GM12864 (cell line): ENCODE measurements at regions not wholly inside any gene's neighbourhood (a gene's known extent, or its start where the extent isn't known, plus 50 kb on each side); places are given as distances from the start of the nearest gene placed in this dataset.

Experiments
- DNase-seq: peaks from one replicate; pipeline ENCODE4 v3.0.0-alpha.2; 2011; ENCODE audit warnings: low read depth
- H3K4me3 ChIP-seq: 2 replicates; pipeline ENCODE4 v1.5.1; 2011; ENCODE audit warnings: mild to moderate bottlenecking, low read depth, low read length, control low read depth
- TF ChIP-seq, protein P1 (sequence below): IDR thresholded peaks from 2 replicates; pipeline ENCODE4 v1.5.1; 2011; ENCODE audit warnings: low read depth, mild to moderate bottlenecking, moderate library complexity, low read length, control low read depth, inconsistent platforms; ENCODE audit errors: missing control alignments

DNA sequence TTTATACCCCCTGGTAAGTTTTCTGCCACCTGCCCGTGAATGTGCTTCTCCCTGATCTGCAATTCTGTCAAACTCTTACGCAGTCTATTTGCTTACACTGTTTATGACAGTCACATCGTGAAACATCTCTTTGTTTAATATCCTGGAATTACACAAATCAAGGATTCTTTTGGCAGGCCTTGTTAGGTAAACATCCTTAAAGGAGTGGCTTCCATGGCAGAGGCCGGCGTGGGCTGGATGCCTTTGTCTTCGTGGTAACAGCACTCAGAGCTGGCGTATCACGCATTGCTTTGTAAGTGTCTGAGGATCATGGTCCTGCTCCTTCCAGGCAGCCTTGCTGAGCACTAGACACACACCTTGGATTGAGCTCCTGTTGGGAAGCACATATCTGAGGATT lies 145.7 kb downstream of the IRX1 start:
- TF ChIP-seq, protein P1, sequence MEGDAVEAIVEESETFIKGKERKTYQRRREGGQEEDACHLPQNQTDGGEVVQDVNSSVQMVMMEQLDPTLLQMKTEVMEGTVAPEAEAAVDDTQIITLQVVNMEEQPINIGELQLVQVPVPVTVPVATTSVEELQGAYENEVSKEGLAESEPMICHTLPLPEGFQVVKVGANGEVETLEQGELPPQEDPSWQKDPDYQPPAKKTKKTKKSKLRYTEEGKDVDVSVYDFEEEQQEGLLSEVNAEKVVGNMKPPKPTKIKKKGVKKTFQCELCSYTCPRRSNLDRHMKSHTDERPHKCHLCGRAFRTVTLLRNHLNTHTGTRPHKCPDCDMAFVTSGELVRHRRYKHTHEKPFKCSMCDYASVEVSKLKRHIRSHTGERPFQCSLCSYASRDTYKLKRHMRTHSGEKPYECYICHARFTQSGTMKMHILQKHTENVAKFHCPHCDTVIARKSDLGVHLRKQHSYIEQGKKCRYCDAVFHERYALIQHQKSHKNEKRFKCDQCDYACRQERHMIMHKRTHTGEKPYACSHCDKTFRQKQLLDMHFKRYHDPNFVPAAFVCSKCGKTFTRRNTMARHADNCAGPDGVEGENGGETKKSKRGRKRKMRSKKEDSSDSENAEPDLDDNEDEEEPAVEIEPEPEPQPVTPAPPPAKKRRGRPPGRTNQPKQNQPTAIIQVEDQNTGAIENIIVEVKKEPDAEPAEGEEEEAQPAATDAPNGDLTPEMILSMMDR = no peak
- no peak for DNase-seq
- no peak overlapping the region for H3K4me3 ChIP-seq

DNA sequence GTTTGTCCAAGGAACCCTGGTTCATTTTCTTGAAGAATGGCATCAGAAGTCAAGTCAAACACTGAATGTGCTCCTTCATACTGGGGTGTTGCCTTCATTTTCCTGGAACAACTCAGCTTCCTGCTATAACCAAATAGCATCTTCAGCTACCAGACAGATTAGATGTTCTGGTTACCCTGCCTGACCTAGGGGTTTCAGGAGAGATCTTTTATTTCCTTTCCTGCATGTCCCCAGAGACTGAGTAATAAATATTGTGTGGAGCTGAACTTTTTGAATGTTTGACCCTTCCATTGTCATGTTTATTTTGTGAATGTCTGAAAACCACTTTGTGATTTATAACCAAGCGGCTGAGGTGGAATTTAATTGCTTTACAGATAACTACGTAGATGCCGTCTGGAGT lies 147.1 kb downstream of the IRX1 start:
- TF ChIP-seq, protein P1 = no peak
- no peak for DNase-seq
- H3K4me3 ChIP-seq = no peak overlapping the region

DNA sequence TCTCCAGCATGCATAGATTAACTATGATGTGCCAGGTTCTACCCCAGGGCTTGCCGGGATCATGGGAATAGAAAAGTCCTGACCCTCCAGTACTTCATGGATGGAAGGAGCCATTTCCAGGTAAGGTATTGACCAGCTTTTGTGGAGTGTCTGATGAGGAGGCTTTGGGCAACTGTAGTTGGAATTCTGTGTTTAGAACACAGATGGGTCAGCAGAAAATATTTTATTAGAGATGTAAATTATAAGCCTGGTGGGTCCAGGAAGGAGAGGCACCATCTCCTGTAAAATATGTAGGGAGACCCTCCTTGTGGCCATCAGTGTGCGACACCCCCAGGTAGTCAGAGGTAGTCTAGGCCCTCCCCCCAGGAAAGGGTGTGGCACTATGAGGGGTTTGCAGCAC lies 156.2 kb downstream of the IRX1 start:
- TF ChIP-seq, protein P1 = no peak
- no peak overlapping the region for H3K4me3 ChIP-seq
- DNase-seq = no peak

DNA sequence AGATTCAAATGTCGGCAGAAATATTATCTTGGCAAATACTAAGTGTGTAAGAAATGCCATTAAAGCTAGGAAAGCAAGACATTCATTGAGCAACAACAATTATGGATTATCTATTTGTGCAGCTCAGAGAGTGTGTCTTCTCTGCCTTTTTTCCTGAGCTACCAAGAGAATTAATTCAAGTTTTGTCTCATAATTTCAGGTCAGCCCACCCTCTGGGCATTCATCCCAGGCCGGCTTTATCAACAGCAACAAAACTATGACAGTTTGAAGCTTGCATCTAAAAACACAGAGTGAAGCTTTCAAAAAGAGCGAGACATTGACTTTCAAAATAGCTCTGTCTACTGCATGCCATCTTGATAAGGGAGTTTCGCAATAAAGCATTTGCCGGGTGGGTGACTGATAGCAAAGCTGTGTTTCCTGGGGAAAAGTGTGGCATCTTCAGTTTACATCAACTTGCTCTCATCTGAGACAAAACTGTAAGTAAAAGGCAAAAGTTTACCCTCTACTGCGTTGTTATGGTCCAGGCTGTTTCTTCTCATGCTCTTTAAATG lies 182.4 kb downstream of the IRX1 start:
- H3K4me3 ChIP-seq = no peak overlapping the region
- TF ChIP-seq, protein P1 = no peak
- DNase-seq = no peak

DNA sequence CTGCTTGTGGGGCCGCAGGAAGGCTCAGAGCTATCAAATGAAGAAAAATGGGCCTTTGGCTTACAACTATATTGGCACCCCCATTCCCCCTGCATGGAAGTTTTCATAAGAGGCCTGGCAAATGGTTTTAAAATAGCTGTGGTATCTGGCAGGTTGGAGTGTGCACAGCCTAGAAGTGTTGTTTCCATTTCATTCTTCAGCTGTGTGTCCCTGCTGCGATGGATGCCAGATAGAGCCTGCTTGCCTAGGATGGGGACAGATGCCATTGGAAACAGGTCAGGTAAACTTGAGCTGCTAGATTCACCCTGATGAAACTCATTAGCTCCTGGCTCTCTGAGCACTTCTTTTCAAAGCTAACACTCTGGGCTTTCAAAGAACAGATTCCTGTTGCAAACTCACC lies 183.3 kb downstream of the IRX1 start:
- no peak for DNase-seq
- H3K4me3 ChIP-seq = no peak overlapping the region
- TF ChIP-seq, protein P1 = no peak

DNA sequence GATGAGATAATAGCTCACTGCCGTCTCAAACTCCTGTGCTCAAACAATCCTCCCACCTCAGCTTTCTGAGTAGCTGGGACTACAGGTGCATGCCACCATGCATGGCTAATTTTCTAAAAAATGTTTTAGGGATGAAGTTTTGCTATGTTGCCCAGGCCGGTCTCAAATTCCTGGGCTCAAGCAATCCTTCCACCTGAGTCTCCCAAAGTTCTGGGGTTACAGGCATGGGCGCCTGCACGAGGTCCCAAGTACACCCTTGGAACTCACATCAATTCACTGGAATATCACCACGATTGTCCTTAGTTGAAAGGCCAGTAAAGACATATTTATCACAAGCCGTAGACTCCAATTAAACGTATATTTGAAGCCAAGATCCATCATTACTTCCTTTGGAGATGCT lies 184.6 kb downstream of the IRX1 start:
- DNase-seq = no peak
- H3K4me3 ChIP-seq = no peak overlapping the region
- TF ChIP-seq, protein P1 = no peak

DNA sequence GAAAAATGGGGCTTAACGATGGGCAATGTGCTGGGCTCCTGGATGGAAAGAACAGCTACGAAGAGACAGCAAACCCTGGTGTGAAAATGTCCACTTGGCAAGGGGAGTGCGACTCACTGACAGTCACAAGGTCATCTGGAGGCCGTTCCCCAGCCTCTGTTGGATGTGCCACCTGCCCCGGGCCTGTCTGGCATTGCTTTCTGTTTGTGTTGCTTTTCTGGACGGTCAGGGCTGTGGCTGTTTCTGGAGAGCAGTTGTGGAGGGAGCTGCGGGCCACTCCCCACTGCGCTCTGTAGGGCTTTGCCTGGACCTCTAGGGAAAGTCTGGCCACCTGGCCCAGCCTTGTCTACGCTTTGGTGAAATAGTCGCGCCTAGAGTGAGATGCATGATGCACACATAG lies 185.3 kb downstream of the IRX1 start:
- no peak overlapping the region for H3K4me3 ChIP-seq
- DNase-seq = no peak
- TF ChIP-seq, protein P1 = no peak
